WTC11 (cell line): ENCODE measurements at regions not wholly inside any gene's neighbourhood (a gene's known extent, or its start where the extent isn't known, plus 50 kb on each side); places are given as distances from the start of the nearest gene placed in this dataset.

Experiments used
- ATF2 ChIP-seq: sonication (generic); formaldehyde crosslinking; IDR thresholded peaks from 2 replicates; pipeline ENCODE4 v1.8.1; 2022; ENCODE audit warnings: low read depth, missing genetic modification reagents, borderline replicate concordance
- ATF6 ChIP-seq: sonication (generic); formaldehyde crosslinking; IDR thresholded peaks from 2 replicates; pipeline ENCODE4 v1.8.1; 2023; ENCODE audit warnings: mild to moderate bottlenecking, missing genetic modification reagents
- ESRRA ChIP-seq: sonication (generic); formaldehyde crosslinking; IDR thresholded peaks from 2 replicates; pipeline ENCODE4 v1.8.1; 2022; ENCODE audit warnings: mild to moderate bottlenecking, missing genetic modification reagents, borderline replicate concordance
- IRF2 ChIP-seq: sonication (generic); formaldehyde crosslinking; IDR thresholded peaks from 2 replicates; pipeline ENCODE4 v1.8.0; 2022; ENCODE audit warnings: low read depth, missing genetic modification reagents, borderline replicate concordance
- TF ChIP-seq, protein P1 (sequence below): sonication (generic); formaldehyde crosslinking; IDR thresholded peaks from 2 replicates; pipeline ENCODE4 v1.8.1; 2023; ENCODE audit warnings: mild to moderate bottlenecking, missing genetic modification reagents, moderate library complexity
- TF ChIP-seq, protein P2 (sequence below): fragments of 200-600 bp; IDR thresholded peaks from 2 replicates; pipeline ENCODE4 v1.8.0; 2022; ENCODE audit warnings: antibody characterized with exemption

GRCh38 chr2:63679252-63679855, 90.6 kb downstream of the MDH1 start:
- no peak for TF ChIP-seq ATF6 (CRISPR knock-in tag)
- TF ChIP-seq, protein P1, sequence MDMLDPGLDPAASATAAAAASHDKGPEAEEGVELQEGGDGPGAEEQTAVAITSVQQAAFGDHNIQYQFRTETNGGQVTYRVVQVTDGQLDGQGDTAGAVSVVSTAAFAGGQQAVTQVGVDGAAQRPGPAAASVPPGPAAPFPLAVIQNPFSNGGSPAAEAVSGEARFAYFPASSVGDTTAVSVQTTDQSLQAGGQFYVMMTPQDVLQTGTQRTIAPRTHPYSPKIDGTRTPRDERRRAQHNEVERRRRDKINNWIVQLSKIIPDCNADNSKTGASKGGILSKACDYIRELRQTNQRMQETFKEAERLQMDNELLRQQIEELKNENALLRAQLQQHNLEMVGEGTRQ (CRISPR knock-in tag), result no peak
- TF ChIP-seq, protein P2, sequence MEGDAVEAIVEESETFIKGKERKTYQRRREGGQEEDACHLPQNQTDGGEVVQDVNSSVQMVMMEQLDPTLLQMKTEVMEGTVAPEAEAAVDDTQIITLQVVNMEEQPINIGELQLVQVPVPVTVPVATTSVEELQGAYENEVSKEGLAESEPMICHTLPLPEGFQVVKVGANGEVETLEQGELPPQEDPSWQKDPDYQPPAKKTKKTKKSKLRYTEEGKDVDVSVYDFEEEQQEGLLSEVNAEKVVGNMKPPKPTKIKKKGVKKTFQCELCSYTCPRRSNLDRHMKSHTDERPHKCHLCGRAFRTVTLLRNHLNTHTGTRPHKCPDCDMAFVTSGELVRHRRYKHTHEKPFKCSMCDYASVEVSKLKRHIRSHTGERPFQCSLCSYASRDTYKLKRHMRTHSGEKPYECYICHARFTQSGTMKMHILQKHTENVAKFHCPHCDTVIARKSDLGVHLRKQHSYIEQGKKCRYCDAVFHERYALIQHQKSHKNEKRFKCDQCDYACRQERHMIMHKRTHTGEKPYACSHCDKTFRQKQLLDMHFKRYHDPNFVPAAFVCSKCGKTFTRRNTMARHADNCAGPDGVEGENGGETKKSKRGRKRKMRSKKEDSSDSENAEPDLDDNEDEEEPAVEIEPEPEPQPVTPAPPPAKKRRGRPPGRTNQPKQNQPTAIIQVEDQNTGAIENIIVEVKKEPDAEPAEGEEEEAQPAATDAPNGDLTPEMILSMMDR, result no peak
- TF ChIP-seq IRF2, result no peak
- no peak for TF ChIP-seq ESRRA (CRISPR knock-in tag)
- TF ChIP-seq ATF2 (CRISPR knock-in tag), result no peak
